T1000 (cell line): ENCODE measurements at regions not wholly inside any gene's neighbourhood (a gene's known extent, or its start where the extent isn't known, plus 50 kb on each side); places are given as distances from the start of the nearest gene placed in this dataset.

ENCODE experiments used
- DNase-seq: peaks from one replicate; lab custom pipeline; 2025; ENCODE audit warnings: mixed read lengths; lab: John Stamatoyannopoulos, UW

DNA sequence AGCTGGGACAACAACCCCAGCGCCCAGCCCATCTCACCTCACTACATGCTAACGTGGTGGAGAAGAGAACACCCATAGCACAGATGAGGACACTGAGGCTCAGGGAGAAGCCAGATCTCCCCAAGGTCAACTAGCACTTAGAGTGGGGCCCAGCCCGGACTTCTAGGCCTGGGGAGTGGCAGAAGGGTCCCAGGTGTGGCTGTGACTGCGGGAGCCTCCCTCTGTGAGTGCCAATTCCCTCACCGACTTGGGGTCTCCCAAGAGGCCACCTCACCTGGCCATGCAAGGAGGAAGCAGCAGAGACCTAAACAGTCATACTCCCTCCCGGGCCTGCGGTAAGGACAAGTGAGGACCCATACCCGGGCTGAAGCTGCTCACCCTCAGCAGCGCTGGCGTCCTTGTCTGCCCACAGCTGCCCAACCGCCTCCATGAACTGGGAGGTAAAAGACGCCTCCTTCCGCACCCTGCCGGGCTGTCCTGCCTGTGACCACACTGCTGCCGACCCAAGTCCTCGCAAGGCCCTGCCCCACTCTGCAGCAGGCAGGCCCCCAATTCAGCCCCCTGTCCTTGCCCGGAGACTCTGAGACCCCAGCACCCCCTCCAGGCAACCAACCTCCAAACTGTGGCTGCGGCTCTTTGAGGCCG is 93.2 kb upstream of the RTL6 start:
- DNase-seq: no peak

DNA sequence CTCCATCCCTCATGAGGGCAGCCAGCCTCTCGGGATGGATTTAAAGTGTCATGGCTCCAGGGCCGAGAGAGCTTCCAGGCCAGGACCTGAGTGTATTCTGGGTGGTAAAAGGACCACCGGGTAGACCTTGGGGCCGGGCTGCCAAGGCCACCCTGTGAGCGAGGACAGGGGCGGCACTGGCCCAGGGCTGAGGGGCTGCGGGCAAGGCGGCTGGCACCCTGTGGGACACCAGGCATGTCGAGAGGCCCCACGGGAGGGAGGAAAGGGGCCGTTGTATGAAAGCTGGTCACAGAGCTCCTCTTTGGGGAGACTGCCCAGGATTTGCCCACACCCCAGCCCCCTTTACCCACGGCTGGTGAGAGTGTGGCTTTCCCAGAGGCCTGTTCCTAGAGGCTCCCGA is 92.3 kb upstream of the RTL6 start:
- DNase-seq: no peak

DNA sequence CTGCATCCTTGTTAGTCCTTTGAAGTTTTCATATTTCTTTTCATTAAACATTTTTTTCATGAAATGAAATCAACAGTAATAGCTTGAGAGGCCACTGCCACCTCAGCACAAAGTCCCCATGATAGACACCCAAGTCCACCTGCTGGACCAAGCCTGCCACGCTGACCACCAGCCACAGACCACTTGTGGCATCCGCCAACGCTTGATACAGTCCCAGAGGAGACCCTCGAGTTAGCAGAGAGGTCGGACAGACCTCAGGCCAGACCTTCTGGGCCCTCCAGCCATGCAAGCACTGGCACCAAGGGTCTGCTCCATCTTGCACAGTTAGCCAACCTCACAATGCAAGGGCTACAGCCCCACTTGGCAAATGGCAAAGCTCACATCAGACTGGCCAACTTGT is 91.8 kb upstream of the RTL6 start:
- DNase-seq: no peak

DNA sequence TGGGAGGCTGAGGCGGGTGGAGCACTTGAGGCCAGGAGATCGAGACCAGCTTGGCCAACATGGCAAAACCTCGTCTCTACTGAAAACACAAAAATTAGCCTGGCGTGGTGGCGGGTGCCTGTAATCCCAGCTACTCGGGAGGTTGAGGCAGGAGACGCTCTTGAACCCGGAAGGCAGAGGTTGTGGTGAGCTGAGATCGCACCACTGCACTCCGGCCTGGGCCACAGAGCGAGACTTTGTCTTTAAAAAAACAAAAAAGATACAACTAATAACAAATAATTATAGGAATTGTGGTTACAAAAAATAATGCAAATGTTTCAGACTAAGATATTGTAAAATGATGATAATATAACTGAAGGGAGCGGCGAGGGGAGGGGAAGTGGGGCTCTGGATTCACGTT is 90.3 kb upstream of the RTL6 start:
- DNase-seq: no peak

DNA sequence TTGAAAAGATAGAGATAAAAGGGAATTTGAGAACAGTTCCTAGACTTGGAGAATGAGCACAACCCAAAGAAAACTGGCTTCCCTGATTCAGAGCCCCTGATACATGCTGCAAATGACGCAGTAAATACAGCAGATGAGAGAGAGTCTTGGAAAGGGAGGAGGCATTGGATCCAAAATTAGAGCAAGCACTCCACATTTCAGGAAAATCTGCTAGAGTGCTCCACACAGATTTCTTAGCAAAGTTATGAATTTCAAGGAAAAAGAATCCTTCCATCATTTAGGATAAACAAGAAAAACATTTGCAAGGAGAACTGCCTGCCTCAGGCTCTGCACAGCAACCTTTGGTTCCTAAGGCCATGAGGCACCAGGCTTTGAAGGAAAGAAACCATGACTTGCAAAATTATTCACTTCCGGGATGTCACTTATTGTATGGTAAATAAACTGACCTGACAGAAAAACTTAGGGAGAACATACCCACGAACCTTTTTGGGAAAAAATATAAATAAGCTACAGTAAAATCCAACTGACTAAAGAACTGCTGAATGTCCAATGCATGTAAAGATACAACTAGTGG is 89.8 kb upstream of the RTL6 start:
- no peak for DNase-seq

DNA sequence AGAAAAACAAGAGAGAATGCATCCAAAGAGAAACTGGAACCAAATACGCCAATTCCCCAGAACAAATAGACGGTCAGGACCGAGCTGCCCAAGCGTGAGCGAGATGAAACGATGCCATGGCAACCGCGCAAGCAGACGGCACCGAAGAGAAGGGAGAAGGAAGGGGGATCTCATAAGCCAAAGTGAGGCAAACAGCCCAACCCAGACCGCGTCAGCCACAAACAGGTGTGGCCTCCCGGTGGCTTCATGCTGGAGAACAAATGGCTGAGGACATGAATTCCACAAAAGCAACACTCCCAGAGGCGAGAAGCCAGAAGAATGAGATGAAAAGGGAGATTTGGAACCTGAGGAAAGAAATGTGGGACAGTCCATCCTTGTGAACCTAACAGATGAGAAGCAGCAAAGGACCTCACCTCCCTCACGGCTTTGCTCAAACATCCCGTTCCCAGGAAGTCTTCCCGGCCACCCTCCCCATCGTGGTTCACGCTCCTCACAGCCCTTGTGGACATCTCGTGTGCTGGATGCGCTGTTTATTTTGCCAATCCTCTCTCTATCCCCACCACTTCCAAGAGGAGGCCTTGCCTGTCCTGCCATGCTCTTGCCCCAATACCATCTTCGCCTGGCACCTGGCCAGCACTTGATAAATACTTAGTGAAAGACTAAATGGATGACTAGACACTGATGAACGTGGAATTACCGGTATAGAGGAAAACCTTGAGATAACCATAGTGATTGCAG is 89.1 kb upstream of the RTL6 start:
- DNase-seq: no peak

DNA sequence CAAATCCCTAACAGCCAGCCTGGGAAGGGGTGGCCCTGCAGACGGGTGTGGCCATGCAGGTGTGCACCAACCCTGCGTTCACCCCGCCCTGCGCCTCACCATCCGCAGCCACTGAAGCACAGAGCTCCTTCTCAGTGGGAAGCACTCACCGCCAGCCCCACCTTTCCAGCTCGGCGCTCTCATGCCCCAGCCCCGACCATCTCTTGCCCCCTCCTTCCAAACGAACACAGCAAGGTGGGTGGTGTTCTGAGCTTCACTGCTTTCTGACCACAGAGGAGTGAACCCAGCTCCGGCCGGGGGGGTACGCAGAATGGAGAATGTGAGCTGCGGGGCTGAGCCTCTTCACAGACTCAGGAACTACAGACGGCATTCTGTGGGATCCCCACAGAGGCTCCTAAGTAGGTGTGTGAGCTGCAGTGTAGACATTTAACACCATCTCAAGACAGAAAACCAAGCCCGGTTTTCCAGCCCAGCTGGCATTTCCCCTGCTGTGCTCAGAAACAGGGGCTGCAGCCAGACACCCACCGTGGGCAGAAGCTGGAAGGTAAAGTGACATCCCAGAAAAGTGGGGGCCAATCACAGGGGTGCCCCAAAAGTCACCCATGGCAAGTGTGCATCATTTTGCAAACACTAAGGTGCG is 88.4 kb upstream of the RTL6 start:
- no peak for DNase-seq

DNA sequence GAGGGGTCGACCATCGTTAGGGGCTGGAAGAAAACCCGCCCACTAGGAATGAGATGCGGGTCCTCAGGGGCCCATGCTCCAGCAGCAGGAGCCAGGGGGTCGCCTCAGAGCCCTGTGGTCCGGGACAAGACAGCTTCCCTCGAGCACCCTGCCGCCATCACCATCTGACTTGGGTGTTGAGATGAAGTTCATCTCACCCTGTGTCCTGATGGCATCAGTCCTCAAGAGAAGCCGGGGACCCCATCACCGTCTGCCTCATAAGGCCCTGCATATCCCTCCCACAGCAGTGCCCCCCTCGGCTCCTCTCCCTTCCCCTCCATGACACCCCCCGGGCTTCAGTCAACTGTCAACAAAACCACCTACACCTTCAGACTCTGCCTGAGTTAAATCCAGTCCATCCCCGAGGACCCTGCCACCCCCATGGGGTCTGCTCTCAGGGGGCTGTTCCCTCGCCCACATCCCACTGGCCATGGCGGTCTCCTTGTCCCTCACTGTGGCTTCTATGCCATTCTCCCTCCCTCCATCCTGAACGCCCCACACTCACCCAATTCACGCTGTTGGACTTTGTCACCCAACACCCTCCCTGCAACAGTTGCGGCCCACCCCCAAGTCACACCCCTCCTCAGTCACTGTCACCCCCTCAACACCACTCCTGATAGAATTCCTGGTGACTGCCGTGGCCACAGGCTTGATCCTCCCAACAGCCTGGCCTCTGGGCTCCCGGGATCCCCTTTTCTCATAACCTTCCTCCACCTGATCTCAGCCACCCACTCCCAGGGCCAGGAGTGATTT is 87.7 kb upstream of the RTL6 start:
- no peak for DNase-seq

DNA sequence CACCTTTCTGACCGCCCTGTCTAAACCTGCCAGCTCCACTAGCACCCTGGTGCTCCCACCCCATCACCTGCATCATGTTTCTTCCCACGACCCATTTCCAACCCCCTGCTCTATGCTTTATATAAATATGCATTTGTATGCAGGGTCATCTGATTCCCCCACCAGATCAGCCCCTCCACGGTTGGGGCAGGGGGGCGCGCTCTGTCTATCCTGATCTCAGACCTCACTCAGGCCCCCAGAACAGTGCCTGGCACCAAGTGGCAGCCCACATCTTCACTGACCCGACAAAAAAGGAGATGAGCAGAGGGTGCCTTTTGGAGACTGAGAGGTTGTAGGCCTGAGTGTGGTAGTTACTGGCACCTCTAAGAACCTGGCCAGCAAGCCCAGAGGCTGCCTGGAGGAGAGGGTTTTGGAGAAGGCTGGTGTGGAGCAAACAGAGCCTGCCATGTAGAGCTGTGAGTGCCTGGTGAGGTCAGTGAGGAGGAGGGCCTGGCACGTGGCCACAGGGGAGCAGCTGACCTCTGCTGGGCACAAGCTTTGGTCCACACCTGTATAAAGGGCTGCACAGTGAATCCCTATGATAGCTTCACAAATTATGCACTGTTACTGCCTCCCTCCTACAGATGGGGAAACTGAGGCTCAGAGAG is 86.3 kb upstream of the RTL6 start:
- DNase-seq: no peak

DNA sequence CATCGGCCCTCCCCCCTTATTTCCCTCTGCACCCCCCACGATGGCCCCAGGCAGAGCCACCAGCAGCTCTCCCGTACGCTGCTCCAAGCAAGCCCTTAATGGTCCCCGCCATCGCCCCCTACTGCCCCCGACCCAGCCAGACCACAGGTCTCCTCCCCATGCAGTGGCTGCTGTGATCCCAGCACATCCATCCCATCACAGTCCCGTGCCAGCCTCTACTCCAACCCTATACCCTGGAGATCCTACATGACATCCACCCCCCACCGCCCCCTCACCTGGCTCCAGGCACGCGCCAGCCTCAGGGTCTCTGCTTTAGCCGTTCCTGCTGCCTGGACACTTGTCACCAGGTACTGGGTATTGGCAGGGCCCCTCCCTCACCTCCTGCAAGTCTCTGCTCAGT is 85.8 kb upstream of the RTL6 start:
- no peak for DNase-seq

DNA sequence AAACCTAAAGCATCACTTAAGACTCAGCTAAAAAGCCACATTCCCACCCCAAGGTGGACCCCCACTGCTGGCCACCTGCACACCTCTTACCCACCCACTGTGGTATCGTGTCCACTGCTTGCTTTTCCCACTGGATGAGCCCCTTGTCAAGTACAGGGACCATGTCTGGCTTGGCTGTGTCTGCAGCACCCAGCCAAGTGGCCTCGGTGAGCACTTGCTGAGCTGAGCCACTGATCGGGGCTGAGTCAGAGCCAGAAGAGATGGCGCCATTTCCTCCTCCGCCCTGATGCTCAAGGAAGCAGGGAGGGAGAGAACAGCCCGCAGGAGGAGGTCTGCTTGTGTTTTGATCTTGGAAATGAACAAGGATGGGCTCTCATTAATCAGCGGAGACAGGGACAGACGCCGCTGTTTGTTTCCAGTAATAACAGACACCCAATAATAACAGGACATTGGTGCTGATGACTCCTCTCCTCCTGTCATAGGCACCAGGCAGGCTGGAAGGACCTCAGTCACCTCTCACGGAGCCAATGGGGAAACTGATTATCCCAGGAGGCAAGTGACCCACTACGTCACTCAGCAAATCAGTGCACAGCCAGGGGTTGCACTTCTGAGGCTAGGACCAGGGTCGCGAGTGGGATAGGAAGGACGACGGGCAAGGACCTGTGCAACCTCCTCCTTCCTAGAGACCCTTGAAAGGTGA is 85.2 kb upstream of the RTL6 start:
- no peak for DNase-seq

DNA sequence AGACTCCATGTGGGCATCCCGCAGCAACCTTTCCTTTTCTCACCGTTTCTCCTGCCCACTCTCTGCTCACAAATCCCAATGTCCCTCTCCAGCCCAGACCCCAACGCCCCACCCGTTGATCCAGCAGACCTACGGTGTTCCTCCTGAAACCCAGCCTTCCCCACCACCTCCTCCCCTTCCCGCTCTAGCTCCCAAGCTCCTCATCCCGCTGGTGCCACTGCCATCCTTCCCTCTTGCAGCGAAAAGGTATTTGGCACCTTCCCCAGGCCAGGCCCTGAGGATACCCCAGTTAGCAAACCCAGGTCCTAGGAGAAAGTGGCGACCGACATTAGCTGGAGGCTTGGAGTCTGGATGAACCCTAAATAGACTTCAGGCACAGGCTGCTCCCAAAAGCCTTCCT is 84.0 kb upstream of the RTL6 start:
- DNase-seq: no peak

DNA sequence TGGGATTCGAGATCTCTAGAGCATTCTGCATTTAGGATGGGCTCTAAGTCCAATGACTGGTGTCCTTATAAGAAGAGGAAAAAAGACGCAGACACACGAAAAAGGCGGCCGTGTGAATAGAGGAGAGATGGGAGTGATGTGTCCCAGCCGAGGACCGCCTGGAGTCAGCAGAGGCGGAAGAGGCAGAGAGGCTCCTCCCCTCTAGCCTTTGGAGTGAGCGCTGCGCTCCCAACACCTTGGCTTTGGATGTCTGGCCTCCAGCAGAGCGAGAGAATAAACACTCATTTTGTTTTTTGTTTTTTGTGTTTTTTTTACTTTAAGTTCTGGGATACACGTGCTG is 83.0 kb upstream of the RTL6 start:
- DNase-seq: no peak

DNA sequence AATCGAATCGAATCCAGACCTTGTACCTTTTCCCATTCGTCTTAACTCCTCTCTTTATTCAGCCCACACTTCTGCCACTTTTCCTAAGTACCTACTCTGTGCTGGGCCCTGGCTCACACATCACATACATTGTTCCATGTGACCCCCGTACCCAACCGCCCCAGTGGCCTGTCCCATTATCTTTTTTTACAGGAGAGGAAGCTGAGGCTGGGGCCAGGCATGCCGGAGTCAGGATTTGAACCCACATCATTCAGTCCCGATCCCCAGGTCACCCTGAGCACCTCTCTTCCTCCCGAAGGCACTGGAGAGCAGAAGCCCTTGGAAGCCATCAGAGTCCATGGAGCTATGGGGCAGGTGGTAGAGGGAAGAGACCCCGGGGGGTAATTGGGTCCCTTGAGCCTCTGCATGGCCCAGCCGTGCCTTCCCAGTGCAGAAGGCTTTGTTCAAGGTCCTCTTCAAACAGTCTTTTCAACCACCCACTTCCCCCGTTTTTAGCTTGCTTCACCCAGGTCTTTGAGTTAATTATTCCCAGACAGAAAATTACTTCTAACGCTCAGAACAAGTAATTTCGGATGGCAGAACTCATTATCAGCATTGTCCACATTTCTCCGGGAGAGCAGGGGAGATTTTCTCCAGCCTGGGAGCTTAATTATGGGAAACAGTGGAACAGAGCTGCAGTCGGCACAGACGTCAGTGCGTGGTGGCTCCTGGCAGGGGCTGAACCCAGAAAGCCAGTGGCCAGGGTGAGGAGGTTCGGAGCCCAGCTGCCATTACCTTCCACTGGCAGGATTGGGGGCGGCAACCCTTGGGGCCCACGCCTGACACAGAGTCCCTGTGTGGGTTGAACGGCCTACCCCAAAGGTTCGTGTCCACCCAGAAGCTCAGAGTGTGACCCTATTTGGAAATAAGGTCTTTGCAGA is 82.4 kb upstream of the RTL6 start:
- DNase-seq: no peak

DNA sequence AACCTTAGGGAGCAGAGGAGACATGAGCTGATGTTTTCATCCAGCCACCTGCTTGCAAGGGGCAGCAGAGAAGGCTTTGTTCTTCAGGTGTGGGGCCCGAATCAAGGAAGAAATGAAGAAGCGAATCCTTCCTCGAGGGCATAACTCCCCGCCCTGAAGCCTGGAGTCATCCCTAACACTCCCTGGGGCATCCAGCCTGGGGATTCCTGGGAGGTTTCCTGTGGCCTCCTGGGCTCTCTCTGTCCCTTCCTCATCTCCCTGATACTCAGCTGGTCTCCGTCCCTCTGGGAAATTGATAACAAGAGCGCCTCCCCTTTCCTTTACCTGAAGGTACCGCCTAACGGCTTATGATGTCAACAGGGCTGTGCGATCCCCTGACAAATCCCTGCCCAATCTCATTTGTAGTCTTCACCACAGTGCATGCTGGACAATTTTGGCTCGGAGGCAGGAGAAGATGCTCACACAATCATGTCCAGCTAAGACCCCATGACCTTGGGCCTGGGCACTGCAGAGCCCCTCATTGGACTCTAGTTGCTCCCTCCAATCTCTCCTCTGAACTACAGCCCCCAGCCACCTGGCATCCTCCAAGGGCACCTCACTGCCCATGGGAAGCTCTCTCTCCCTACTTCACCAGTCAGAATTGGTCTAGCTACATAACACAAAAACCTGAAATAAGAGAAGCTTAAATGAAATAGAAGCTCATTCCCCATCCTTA is 80.6 kb upstream of the RTL6 start:
- DNase-seq: no peak

DNA sequence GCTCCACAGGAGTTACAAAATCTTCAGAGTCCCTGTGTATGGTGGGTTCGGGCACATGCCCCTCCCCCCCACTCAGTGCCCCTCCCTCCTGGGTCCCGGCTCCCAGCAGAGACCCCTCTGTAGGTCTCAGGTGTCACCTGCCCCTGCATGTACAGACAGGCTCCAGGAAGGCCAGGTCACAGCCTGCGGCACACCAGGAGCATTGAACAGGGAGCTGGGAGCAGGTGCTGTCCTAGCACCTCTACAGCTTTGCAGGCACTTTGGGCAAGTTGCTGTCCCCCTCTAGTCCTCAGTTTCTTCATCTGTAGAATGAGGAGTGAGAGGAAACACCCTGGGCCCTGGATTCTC is 80.1 kb upstream of the RTL6 start:
- no peak for DNase-seq

DNA sequence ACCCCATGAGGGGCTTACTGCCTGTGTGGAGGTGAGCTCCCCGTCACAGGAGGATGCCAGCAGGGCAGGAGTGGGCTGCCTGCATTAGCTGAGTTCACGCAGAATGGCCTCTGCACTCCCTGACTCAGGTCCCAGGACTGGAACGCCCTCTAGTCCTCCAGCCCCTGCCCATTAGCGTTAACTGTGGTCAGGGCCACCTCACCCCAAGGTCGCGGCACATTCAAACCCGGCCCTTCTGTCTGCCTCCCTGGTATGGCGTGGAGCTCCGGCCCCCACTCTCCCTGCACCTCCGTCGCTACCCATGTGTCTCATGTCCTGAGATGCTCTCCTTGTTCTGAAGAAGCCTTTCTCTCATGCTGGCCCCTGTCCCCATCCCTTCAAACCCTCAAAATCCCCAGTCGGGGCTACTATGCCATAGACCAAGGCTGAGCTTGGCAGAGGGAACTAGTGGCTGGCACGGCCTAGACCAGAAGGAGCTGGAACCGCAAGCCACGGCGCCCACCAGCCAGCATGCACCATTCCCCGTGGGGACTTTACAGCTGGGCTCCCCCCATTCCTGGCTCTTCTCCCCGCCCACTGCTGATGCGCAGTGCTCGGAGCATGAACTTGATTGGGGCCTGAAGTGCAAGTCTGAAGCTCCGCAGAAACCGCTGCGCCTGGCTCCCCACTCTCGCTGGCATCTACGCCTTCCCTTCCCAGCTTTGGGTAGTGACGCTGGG is 79.5 kb upstream of the RTL6 start:
- DNase-seq: no peak

DNA sequence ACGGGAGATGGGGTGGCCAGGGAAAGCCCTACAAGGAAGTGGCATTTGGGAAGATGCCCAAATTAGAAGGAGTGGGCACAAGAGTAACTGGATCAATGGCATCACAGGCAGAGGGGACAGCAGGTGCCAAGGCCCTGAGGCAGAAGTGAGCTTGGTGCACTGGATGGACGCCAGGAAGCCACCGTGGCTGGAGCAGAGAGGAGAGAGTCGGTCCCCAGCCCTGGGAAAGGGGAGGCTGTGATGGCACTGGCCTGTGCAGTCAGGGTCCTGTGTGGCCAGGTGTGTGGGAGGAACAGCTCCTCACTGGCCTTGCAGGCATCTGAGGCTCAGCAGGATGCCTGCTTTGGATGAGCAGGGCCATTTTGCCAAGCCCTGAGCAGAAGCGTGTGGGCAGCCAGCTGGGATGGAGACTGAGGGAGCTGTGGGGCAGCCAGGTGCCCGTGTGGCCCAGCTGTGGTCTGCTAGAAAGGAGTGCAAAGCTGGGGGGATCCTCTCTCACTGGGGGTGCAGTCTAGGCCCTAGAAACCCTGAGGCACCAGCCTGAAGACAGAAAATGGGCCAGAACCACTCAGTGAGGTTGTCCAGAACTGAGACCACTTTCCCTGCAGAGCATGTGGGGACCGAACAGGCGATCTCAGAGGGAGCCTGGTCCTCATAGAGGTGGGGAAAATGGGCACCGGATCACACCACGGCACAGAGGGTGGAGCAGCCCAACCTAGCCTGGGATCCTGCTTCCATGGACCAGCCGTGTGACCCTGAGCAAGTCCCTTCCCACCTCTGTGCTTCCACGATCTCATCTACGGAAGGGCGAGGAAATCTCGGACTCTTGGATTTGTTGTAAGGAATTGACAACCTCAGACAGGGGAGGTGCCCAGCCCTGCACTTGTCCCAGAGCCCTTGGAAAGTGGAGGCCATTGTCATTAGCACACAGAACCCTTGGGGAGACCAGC is 78.6 kb upstream of the RTL6 start:
- DNase-seq: no peak
